OCI-LY7 (cell line): ENCODE measurements at regions not wholly inside any gene's neighbourhood (a gene's known extent, or its start where the extent isn't known, plus 50 kb on each side); places are given as distances from the start of the nearest gene placed in this dataset.

Experiments used
- CTCF ChIP-seq: fragments of 200-600 bp; sonication (generic); conservative IDR thresholded peaks from 2 replicates; pipeline ENCODE4 v1.5.1; 2014; ENCODE audit warnings: mild to moderate bottlenecking, antibody characterized with exemption, low read length, moderate library complexity, mixed read lengths
- EZH2phosphoT487 ChIP-seq: fragments of 200-600 bp; sonication (generic); IDR thresholded peaks from 2 replicates; pipeline ENCODE4 v1.6.1; 2018; ENCODE audit warnings: low read depth, borderline replicate concordance, mild to moderate bottlenecking, mixed run types, antibody characterized with exemption, low read length, moderate library complexity, mixed read lengths

DNA sequence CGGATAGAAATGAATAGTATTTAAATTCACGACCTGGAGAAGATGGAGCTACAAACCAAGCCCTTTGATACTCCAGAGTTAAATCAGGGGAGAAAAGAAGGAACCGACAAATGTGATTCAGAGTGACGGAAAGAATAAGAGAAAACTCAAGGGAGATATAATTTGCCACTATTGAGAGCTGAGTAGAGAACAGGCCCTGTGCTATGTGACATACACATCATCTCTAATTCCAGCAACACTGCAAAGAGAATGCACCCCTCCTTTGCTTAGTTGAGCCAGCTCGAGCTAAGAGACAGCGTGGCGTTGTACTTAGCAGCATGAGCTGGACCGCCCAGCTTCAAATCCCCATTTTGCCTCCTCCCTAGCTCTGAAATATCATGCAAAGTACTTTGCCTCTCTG, 266.4 kb upstream of the TENM3 start:
- no peak for TF ChIP-seq CTCF
- TF ChIP-seq EZH2phosphoT487, result no peak
